GM12872 (cell line): ENCODE measurements at regions not wholly inside any gene's neighbourhood (a gene's known extent, or its start where the extent isn't known, plus 50 kb on each side); places are given as distances from the start of the nearest gene placed in this dataset.

Experiments
- TF ChIP-seq, protein P1 (sequence below): IDR thresholded peaks from 3 replicates; pipeline ENCODE4 v1.5.1; 2011; ENCODE audit warnings: low read depth, mild to moderate bottlenecking, low read length, moderate library complexity; ENCODE audit not compliant: insufficient read depth

DNA sequence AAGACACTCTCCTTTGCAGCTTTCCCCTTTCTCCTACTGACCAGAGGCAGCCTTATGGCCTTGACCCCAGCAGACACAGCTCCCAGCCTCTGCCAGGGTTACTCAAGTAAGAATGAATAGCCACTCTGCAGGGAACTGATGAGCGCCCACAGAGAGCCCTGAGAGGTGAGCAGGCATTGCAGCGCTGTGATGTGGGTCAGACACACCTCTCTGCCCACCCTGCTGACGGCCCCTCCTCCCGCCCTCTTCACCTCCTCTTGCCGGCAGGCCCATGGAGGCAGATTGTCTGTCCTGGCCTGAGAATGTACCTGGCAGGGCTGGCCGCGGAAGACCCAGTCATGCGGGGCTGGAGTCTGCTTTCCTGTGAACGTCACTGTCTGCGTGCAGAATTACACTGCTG, 512.6 kb upstream of the PPP2R3A start:
- TF ChIP-seq, protein P1, sequence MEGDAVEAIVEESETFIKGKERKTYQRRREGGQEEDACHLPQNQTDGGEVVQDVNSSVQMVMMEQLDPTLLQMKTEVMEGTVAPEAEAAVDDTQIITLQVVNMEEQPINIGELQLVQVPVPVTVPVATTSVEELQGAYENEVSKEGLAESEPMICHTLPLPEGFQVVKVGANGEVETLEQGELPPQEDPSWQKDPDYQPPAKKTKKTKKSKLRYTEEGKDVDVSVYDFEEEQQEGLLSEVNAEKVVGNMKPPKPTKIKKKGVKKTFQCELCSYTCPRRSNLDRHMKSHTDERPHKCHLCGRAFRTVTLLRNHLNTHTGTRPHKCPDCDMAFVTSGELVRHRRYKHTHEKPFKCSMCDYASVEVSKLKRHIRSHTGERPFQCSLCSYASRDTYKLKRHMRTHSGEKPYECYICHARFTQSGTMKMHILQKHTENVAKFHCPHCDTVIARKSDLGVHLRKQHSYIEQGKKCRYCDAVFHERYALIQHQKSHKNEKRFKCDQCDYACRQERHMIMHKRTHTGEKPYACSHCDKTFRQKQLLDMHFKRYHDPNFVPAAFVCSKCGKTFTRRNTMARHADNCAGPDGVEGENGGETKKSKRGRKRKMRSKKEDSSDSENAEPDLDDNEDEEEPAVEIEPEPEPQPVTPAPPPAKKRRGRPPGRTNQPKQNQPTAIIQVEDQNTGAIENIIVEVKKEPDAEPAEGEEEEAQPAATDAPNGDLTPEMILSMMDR, result no peak

GRCh38 chr3:135453326-135453725, 512.2 kb upstream of the PPP2R3A start:
- TF ChIP-seq, protein P1, result no peak

DNA sequence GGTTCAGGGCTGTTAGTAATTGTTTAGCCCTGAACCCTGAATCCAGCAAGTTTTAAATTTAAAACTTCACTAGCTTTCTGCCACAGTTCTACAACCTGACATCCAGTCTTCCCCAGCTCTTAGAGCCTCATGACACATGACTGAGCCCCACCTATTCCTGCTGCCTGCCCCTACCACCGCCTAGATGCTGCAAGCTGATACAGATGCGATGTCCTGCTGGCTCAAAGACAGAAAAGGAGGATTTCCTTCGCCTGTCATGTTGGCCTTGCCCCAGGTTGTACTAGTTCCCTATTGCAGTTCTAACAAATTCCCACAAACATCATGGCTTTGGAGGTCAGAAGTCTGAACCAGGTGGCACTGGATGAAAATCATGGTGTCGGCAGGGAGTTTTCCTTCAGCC, 510.6 kb upstream of the PPP2R3A start:
- TF ChIP-seq, protein P1, result no peak

DNA sequence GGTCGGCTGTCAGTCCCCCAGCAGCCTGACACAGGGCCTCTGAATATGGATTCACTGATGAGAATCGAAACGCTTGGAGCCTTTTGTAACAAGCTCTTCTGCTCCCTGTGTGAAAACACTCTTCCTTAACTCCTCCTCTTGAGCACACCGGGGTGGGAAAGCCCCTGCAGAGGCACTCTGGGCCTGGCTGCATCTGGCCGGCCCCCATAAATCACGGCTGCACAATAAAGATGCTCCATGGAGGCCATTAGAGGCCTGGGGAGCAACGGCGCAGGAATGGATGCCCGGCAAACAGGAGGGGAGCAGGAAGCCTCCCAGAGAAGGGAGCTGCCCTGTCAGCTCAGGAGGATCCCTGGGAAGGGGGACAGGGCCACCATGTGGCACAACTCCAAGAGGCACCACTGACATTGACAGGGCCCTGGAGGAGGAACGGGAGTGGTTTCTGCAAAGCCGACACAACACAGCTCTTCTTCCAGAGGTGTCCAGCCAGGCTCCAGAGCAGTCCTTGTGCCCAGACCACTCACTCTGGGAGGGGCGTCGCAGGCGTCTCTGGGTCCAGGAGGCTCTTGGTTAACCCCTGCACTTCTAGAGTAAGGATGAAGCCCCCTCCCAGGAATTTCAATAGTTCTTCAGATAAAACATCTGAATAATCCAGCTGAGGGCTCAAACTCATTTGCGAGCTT, 509.3 kb upstream of the PPP2R3A start:
- TF ChIP-seq, protein P1, result no peak

- TF ChIP-seq, protein P1, result no peak
These were observed 506.8 kb upstream of the PPP2R3A start for GRCh38 chr3:135458541-135459322.

DNA sequence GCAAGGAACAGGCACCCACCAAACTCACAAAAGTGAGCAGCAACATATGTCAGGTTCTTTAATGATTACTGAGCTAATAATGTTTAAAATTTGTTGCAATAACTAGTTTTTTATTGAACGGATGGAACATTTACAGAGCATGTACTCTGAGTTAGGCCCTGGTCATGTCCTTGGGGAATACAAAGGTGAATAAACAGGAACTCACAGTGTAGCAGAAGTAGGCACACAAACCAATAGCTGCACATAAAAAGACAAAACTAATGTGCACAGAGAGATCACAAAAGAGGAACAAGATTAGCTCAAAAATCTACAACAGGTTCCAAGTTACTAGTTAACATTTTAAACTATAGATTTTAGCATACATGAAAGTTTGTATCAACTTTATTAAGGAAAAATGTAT, 505.3 kb upstream of the PPP2R3A start:
- TF ChIP-seq, protein P1, result no peak

DNA sequence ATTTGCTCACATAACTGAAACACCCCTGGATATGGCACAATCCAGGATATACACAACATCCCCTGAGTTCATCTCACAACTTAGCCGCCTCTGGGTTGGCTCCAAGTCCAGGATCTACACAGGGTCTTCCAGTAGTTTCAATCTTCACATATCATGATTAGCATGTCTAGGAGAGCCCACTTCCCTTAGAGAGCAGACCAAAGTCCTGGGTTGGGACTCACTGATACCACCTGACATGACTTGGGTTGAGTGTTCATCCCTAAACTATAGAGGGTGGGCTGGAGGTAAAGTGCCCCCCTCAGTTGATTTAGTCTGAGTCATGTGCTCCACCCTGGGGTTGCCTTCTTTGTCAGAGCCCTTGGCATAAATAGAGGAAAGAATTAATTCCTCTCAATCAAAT, 493.6 kb upstream of the PPP2R3A start:
- TF ChIP-seq, protein P1, result no peak
